Body of pancreas (tissue), 4 donors: ENCODE measurements at regions not wholly inside any gene's neighbourhood (a gene's known extent, or its start where the extent isn't known, plus 50 kb on each side); places are given as distances from the start of the nearest gene placed in this dataset.

Experiments
- ATAC-seq: fragments of 150-250 bp; one replicate; pipeline ENCODE4 v1.9.1; 2016
- DNase-seq, 4 donors: peaks; one replicate each; pipeline ENCODE4 v3.0.0-alpha.2; 2019
- H3K27ac ChIP-seq, 4 donors: fragments of 200-600 bp; sonication (generic); 1 replicate in 3 of 4; 2 replicates in 1 of 4; pipeline versions ENCODE4 v1.5.1 to v1.6.1; 2016 to 2019; ENCODE audit warnings: mild to moderate bottlenecking in 1 of 4, mixed read lengths in 1 of 4, moderate library complexity in 1 of 4
- H3K27me3 ChIP-seq, 2 donors: fragments of 200-600 bp; sonication (generic); one replicate each; pipeline ENCODE4 v1.6.0; 2016; ENCODE audit warnings: mild to moderate bottlenecking in 1 of 2
- H3K36me3 ChIP-seq, 2 donors: fragments of 200-600 bp; sonication (generic); replicated peaks in 1 of 2; 2 replicates each; pipeline ENCODE4 v1.5.1; 2016; ENCODE audit warnings: low read depth in 2 of 2; ENCODE audit not compliant: insufficient read depth in 1 of 2
- H3K4me1 ChIP-seq: fragments of 200-600 bp; sonication (generic); one replicate; pipeline ENCODE4 v1.6.0; 2016
- H3K4me3 ChIP-seq, 2 donors: fragments of 200-600 bp; sonication (generic); 1 replicate in 1 of 2; 2 replicates in 1 of 2; pipeline ENCODE4 v1.5.1; 2016 to 2019
- H3K9me3 ChIP-seq, 3 donors: fragments of 200-600 bp; sonication (generic); 1 replicate in 2 of 3; 2 replicates in 1 of 3; pipeline ENCODE4 v1.5.1; 2016
- CTCF ChIP-seq, 7 experiments: fragments of 450-650 bp in 4 of 7; fragments of 200-600 bp in 3 of 7; sonication (generic) in 3 of 7; IDR thresholded peaks; one replicate each; pipeline ENCODE4 v1.5.1; 2016 to 2019; ENCODE audit warnings: antibody characterized with exemption in 7 of 7
- POLR2A ChIP-seq, 3 donors: fragments of 450-650 bp; IDR thresholded peaks; one replicate each; pipeline ENCODE4 v1.6.1; 2016; ENCODE audit warnings: antibody characterized with exemption in 3 of 3, mild to moderate bottlenecking in 2 of 3
- WGBS, 2 donors: methylation state at CpG; one replicate each; pipeline ENCODE4 v1.1.5; 2017; 5-methylcytosine and 5-hydroxymethylcytosine counted together
- intact Hi-C: fragments of 100-400 bp; cut with DNase I; formaldehyde crosslinking; loops from one replicate; pipeline ENCODE4 v1.15.1; 2023

GRCh38 chr3:72606005-72606800 is 242.0 kb downstream of the SHQ1 start:
- 25 to 39% methylated on average over 2 to 6 of the region's 6 CpGs for WGBS, 2 donors
- Histone ChIP-seq H3K27ac (no peak overlapping the region), H3K27me3 (no peaks in the 10 kb centered on the region), H3K9me3 (no peaks in the 10 kb centered on the region), H3K4me1 (peaks cover 5% of the 10 kb centered on the region), H3K4me3 (no peak overlapping the region), H3K36me3 (no peaks in the 10 kb centered on the region)
- DNase-seq (peak; percentile 65 to 78 (median 68)), ATAC-seq (peak; percentile 40)
- no peak for TF ChIP-seq CTCF (IDR thresholded peaks at IDR 0.05)
- no peak for TF ChIP-seq POLR2A (IDR thresholded peaks at IDR 0.05)
- intact Hi-C loops: no loop called here

DNA sequence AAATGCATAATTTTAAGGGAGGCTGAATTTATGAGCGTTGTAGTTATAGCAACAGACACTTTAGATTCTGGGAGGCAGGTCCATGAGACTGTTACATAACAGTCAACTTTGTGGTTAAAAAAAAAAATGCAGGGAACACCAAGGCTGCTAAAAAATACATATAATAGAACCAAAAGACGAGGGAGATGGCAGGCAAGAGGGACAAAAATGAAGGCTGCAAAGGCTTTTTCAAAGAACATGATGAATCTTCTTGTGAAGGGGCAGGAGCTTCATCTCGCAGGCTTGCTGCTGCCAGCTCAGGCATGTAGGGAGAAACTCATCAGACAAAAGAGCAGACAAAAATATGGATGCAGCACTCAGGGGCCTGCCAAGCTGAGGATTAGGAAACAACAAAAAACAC is 243.9 kb downstream of the SHQ1 start:
- TF ChIP-seq POLR2A (IDR thresholded peaks at IDR 0.05) (no peak), CTCF (IDR thresholded peaks at IDR 0.05) (no peak)
- ATAC-seq: no peak
- intact Hi-C loops: no loop called here
- Histone ChIP-seq H3K36me3 (no peaks in the 10 kb centered on the region), H3K27ac (no peak overlapping the region), H3K4me3 (no peak overlapping the region), H3K27me3 (no peaks in the 10 kb centered on the region), H3K4me1 (peaks cover 6% of the 10 kb centered on the region), H3K9me3 (no peaks in the 10 kb centered on the region)
- WGBS, 2 donors: 86 to 90% methylated on average over 3 of the region's 3 CpGs
- no peak for DNase-seq

GRCh38 chr3:72601983-72602750 is 246.1 kb downstream of the SHQ1 start:
- ATAC-seq (peak; percentile 49), DNase-seq (peak in 3 of 4 donors; percentile 23 to 33 (median 25))
- Histone ChIP-seq H3K4me1 (peaks cover 13% of the 10 kb centered on the region), H3K4me3 (no peak overlapping the region), H3K36me3 (no peaks in the 10 kb centered on the region), H3K27ac (no peak overlapping the region), H3K9me3 (no peaks in the 10 kb centered on the region), H3K27me3 (no peaks in the 10 kb centered on the region)
- intact Hi-C loops: no loop called here
- no peak for TF ChIP-seq CTCF (IDR thresholded peaks at IDR 0.05)
- no peak for TF ChIP-seq POLR2A (IDR thresholded peaks at IDR 0.05)
- WGBS, 2 donors: 84 to 91% methylated on average over 4 of the region's 4 CpGs

- Histone ChIP-seq H3K27ac (no peak overlapping the region), H3K9me3 (no peaks in the 10 kb centered on the region), H3K36me3 (no peaks in the 10 kb centered on the region), H3K27me3 (no peaks in the 10 kb centered on the region), H3K4me3 (no peak overlapping the region), H3K4me1 (peaks cover 11% of the 10 kb centered on the region)
- intact Hi-C loops: no loop called here
- TF ChIP-seq POLR2A (IDR thresholded peaks at IDR 0.05): no peak
- TF ChIP-seq CTCF (IDR thresholded peaks at IDR 0.05): no peak
- 88 to 94% methylated on average over 5 of the region's 5 CpGs for WGBS, 2 donors
- DNase-seq (no peak), ATAC-seq (no peak)
Observed at GRCh38 chr3:72601060-72601459, 247.2 kb downstream of the SHQ1 start.
